IMR-90 (cell line): ENCODE measurements at regions not wholly inside any gene's neighbourhood (a gene's known extent, or its start where the extent isn't known, plus 50 kb on each side); places are given as distances from the start of the nearest gene placed in this dataset.

Experiments
- ATAC-seq: fragments of 200-7000 bp; cut with Tn5 transposase; 2 replicates; pipeline ENCODE4 v1.9.1; 2020; ENCODE audit warnings: low read depth, mild to moderate bottlenecking, moderate library complexity
- BruUV-seq: library from RNA; stranded (reverse); fragments of 400-500 nt; replicated peaks from 2 replicates; lab custom pipeline; 2021; lab: Mats Ljungman, UMichigan
- CTCF ChIA-PET: fragments of 300-600 bp; formaldehyde crosslinking; extraction: SDS; loops from one replicate; lab custom pipeline; 2021; ENCODE audit warnings: antibody characterized with exemption; lab: Yijun Ruan, JAX
- POLR2A ChIA-PET: fragments of 300-600 bp; sonication (Branson Sonifier 250); formaldehyde crosslinking; loops from one replicate; lab custom pipeline; 2022; ENCODE audit warnings: antibody characterized with exemption; ENCODE audit not compliant: unreplicated experiment; lab: Charles Lee
- DNase-seq: peaks from one replicate; pipeline ENCODE4 v3.0.0; 2013
- H2AFZ ChIP-seq: replicated peaks from 2 replicates; pipeline ENCODE3; 2013; ENCODE audit warnings: low read length, mild to moderate bottlenecking; ENCODE audit not compliant: poor library complexity
- H2AK5ac ChIP-seq: 2 replicates; pipeline ENCODE4 v1.6.1; 2013; ENCODE audit warnings: low read depth, low read length, inconsistent platforms
- H2AK9ac ChIP-seq: replicated peaks from 2 replicates; pipeline ENCODE3; 2013; ENCODE audit warnings: mild to moderate bottlenecking, low read depth, low read length, moderate library complexity; ENCODE audit not compliant: poor library complexity
- H2BK120ac ChIP-seq: 2 replicates; pipeline ENCODE4 v1.6.1; 2013; ENCODE audit warnings: low read depth, low read length, inconsistent platforms
- H2BK15ac ChIP-seq: 3 replicates; pipeline ENCODE4 v1.6.1; 2013; ENCODE audit warnings: low read depth, low read length, inconsistent platforms
- H2BK20ac ChIP-seq: 2 replicates; pipeline ENCODE4 v1.6.1; 2013; ENCODE audit warnings: low read depth, mild to moderate bottlenecking, inconsistent platforms, low read length, moderate library complexity
- H2BK5ac ChIP-seq: 2 replicates; pipeline ENCODE4 v1.6.1; 2013; ENCODE audit warnings: mild to moderate bottlenecking, low read depth, low read length, inconsistent platforms; ENCODE audit not compliant: poor library complexity, severe bottlenecking
- H3K14ac ChIP-seq: replicated peaks from 2 replicates; pipeline ENCODE4 v1.6.1; 2013; ENCODE audit warnings: low read depth, low read length, inconsistent platforms
- H3K18ac ChIP-seq: 2 replicates; pipeline ENCODE4 v1.6.1; 2013; ENCODE audit warnings: low read depth, low read length, control low read depth
- H3K23ac ChIP-seq: 2 replicates; pipeline ENCODE4 v1.6.1; 2013; ENCODE audit warnings: low read depth, low read length, inconsistent platforms
- H3K27ac ChIP-seq: 2 replicates; pipeline ENCODE4 v1.5.1; 2013; ENCODE audit warnings: mild to moderate bottlenecking, control low read depth, low read length; ENCODE audit not compliant: insufficient read depth
- H3K27me3 ChIP-seq: 2 replicates; pipeline ENCODE4 v1.6.1; 2013; ENCODE audit warnings: low read length; ENCODE audit not compliant: control insufficient read depth, insufficient read depth
- H3K36me3 ChIP-seq: 2 replicates; pipeline ENCODE4 v1.6.1; 2013; ENCODE audit warnings: low read length, mixed read lengths; ENCODE audit not compliant: control insufficient read depth, insufficient read depth
- H3K4ac ChIP-seq: 2 replicates; pipeline ENCODE4 v1.6.1; 2013; ENCODE audit warnings: low read depth, low read length, inconsistent platforms
- H3K4me1 ChIP-seq: 2 replicates; pipeline ENCODE4 v1.6.1; 2013; ENCODE audit warnings: low read length, mixed read lengths; ENCODE audit not compliant: control insufficient read depth, insufficient read depth
- H3K4me2 ChIP-seq: 2 replicates; pipeline ENCODE4 v1.6.1; 2013; ENCODE audit warnings: low read depth, mild to moderate bottlenecking, control low read depth, low read length, moderate library complexity
- H3K4me3 ChIP-seq: 2 replicates; pipeline ENCODE4 v1.5.1; 2013; ENCODE audit warnings: low read depth, mild to moderate bottlenecking, control low read depth, low read length, moderate library complexity; ENCODE audit not compliant: insufficient read depth
- H3K56ac ChIP-seq: 2 replicates; pipeline ENCODE4 v1.6.1; 2013; ENCODE audit warnings: low read length, inconsistent platforms; ENCODE audit not compliant: insufficient read depth; ENCODE audit errors: extremely low read depth
- H3K79me1 ChIP-seq, 2 experiments: 2 replicates each; pipeline ENCODE4 v1.6.1; 2013; ENCODE audit warnings: low read length in 2 of 2, inconsistent platforms in 1 of 2, low read depth in 1 of 2
- H3K9ac ChIP-seq: 2 replicates; pipeline ENCODE4 v1.6.1; 2013; ENCODE audit warnings: low read depth, low read length, control low read depth
- H3K9me1 ChIP-seq: 2 replicates; pipeline ENCODE4 v1.6.1; 2013; ENCODE audit warnings: low read length, inconsistent platforms; ENCODE audit not compliant: insufficient read depth
- H3K9me3 ChIP-seq: 2 replicates; pipeline ENCODE4 v1.6.1; 2013; ENCODE audit warnings: low read length; ENCODE audit not compliant: control insufficient read depth, insufficient read depth
- H4K20me1 ChIP-seq: 2 replicates; pipeline ENCODE4 v1.6.1; 2013; ENCODE audit warnings: low read length, inconsistent platforms; ENCODE audit not compliant: insufficient read depth
- H4K5ac ChIP-seq: 2 replicates; pipeline ENCODE4 v1.6.1; 2013; ENCODE audit warnings: mild to moderate bottlenecking, low read depth, low read length, control low read depth
- H4K8ac ChIP-seq, 2 experiments: 2 replicates each; pipeline ENCODE4 v1.6.1; 2013; ENCODE audit warnings: low read depth in 2 of 2, low read length in 2 of 2, control low read depth in 1 of 2, inconsistent platforms in 1 of 2
- H4K91ac ChIP-seq: 2 replicates; pipeline ENCODE4 v1.6.1; 2013; ENCODE audit warnings: low read depth, low read length, inconsistent platforms; ENCODE audit not compliant: insufficient read depth
- BHLHE40 ChIP-seq: fragments of 150-350 bp; IDR thresholded peaks from 2 replicates; pipeline ENCODE4 v1.6.1; 2016; ENCODE audit warnings: mild to moderate bottlenecking, low read depth, low read length
- CEBPB ChIP-seq: IDR thresholded peaks from 2 replicates; pipeline ENCODE4 v1.6.1; 2012; ENCODE audit warnings: low read depth, low read length, improper control_type of control experiment
- CHD1 ChIP-seq: IDR thresholded peaks from 2 replicates; pipeline ENCODE4 v1.6.1; 2012; ENCODE audit warnings: low read depth, low read length, improper control_type of control experiment
- ELK1 ChIP-seq: fragments of 150-350 bp; IDR thresholded peaks from 2 replicates; pipeline ENCODE4 v1.6.1; 2016; ENCODE audit warnings: low read depth, mild to moderate bottlenecking, low read length, moderate library complexity, borderline replicate concordance
- FOS ChIP-seq: fragments of 150-350 bp; IDR thresholded peaks from 2 replicates; pipeline ENCODE4 v1.6.1; 2016; ENCODE audit warnings: low read depth, low read length
- MAFK ChIP-seq: IDR thresholded peaks from 2 replicates; pipeline ENCODE4 v1.6.1; 2012; ENCODE audit warnings: low read depth, low read length, improper control_type of control experiment
- MAZ ChIP-seq: IDR thresholded peaks from 2 replicates; pipeline ENCODE4 v1.6.1; 2012; ENCODE audit warnings: low read depth, mild to moderate bottlenecking, low read length, improper control_type of control experiment, moderate library complexity, borderline replicate concordance
- MXI1 ChIP-seq: IDR thresholded peaks from 2 replicates; pipeline ENCODE4 v1.6.1; 2012; ENCODE audit warnings: low read depth, mild to moderate bottlenecking, low read length, moderate library complexity, borderline replicate concordance
- NFE2L2 ChIP-seq: fragments of 150-350 bp; IDR thresholded peaks from 2 replicates; pipeline ENCODE4 v1.6.1; 2016; ENCODE audit warnings: low read depth, mild to moderate bottlenecking, low read length
- POLR2A ChIP-seq: IDR thresholded peaks from 2 replicates; pipeline ENCODE4 v1.6.1; 2012; ENCODE audit warnings: mild to moderate bottlenecking, low read depth, low read length
- RAD21 ChIP-seq: IDR thresholded peaks from 2 replicates; pipeline ENCODE4 v1.6.1; 2012; ENCODE audit warnings: low read length, improper control_type of control experiment
- RCOR1 ChIP-seq: IDR thresholded peaks from 2 replicates; pipeline ENCODE4 v1.6.1; 2012; ENCODE audit warnings: mild to moderate bottlenecking, low read length, improper control_type of control experiment; ENCODE audit not compliant: insufficient replicate concordance
- RFX5 ChIP-seq: IDR thresholded peaks from 2 replicates; pipeline ENCODE4 v1.8.0; 2012; ENCODE audit warnings: low read depth, mild to moderate bottlenecking, low read length, moderate library complexity
- SMC3 ChIP-seq: fragments of 150-350 bp; IDR thresholded peaks from 2 replicates; pipeline ENCODE4 v1.6.1; 2016; ENCODE audit warnings: low read depth, mild to moderate bottlenecking, antibody characterized with exemption, low read length, moderate library complexity
- WGBS, 2 experiments: methylation state at CpG; one replicate each; pipeline versions ENCODE4 v1.1.5 to v1.1.7; 2013; ENCODE audit warnings: missing lambda C conversion rate in 2 of 2; ENCODE audit not compliant: insufficient read length in 1 of 2; ENCODE audit errors: extremely low coverage in 2 of 2; 5-methylcytosine and 5-hydroxymethylcytosine counted together
- dilution Hi-C: fragments of 300-500 bp; cut with HindIII; formaldehyde crosslinking; loops from one replicate; pipeline ENCODE4 v1.14.3; 2018; ENCODE audit warnings: low sequenced_read_pairs; ENCODE audit not compliant: unreplicated experiment
- in situ Hi-C: fragments of 300-500 bp; cut with MboI; formaldehyde crosslinking; loops from 3 replicates; pipeline ENCODE4 v1.14.3; 2019; ENCODE audit warnings: low sequenced_read_pairs, inconsistent platforms, mixed read lengths
- intact Hi-C: fragments of 100-400 bp; cut with micrococcal nuclease; formaldehyde crosslinking; loops from 2 replicates; pipeline ENCODE4 v1.10.0; 2022
- TF ChIP-seq, protein P1 (sequence below): fragments of 150-350 bp; IDR thresholded peaks from 2 replicates; pipeline ENCODE4 v1.6.1; 2017; ENCODE audit warnings: mild to moderate bottlenecking, antibody characterized with exemption, low read length, low read depth
- TF ChIP-seq, protein P2 (sequence below): conservative IDR thresholded peaks from 2 replicates; pipeline ENCODE4 v1.5.1; 2012; ENCODE audit warnings: mild to moderate bottlenecking, low read depth, low read length, improper control_type of control experiment

DNA sequence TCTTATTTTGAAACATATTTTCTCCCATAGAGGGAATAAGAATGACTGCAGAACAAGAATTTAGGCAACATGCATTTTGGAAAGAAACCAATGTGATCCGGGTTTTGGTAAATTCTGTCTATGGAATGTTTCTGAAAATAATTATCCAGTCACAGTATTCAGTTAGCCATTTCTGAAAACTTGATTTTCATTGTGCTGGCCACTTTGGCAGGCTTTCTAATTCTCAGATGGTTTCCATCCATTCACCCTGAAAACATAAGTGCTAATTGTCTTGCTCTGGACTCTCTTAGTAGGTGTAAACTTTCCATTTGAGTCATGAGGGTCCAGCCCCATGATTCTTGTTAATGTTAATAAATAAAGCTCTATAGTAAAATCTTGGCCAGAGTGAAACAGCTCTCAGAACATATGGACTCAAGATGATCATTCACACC lies 176.5 kb downstream of the RBM43 start:
- POLR2A ChIA-PET = no interaction called here
- H3K4me1 ChIP-seq = no peaks in the 10 kb centered on the region
- H3K18ac ChIP-seq = no peak overlapping the region
- H2BK15ac ChIP-seq = no peak overlapping the region
- no peak overlapping the region for H3K9ac ChIP-seq
- no peaks in the 10 kb centered on the region; the same call in 1 of the 2 replicates for H3K27me3 ChIP-seq
- no peak overlapping the region for H2AK5ac ChIP-seq
- no peak overlapping the region for H2AFZ ChIP-seq
- H3K36me3 ChIP-seq = no peaks in the 10 kb centered on the region
- H4K91ac ChIP-seq = no peak overlapping the region
- in situ Hi-C loops = no loop called here
- BruUV-seq = no TSS peak
- H2BK20ac ChIP-seq = no peak overlapping the region
- H3K9me3 ChIP-seq = no peaks in the 10 kb centered on the region
- no peaks in the 10 kb centered on the region for H3K79me1 ChIP-seq
- CTCF ChIA-PET = interaction anchor here (0.6 kb wide), 1 partner anchor 656 kb away, joined by 3 read pairs; no protein-coding TSS in a partner anchor
- no peak for ATAC-seq
- no peak overlapping the region for H3K14ac ChIP-seq
- H4K8ac ChIP-seq = no peak overlapping the region
- peak; percentile 13 for DNase-seq
- H3K9me1 ChIP-seq = no peaks in the 10 kb centered on the region
- no peak overlapping the region for H3K4ac ChIP-seq
- no peak overlapping the region for H3K56ac ChIP-seq
- no peaks in the 10 kb centered on the region for H4K20me1 ChIP-seq
- H2BK5ac ChIP-seq = no peak overlapping the region
- no peak overlapping the region for H4K5ac ChIP-seq
- no peak overlapping the region for H2AK9ac ChIP-seq
- WGBS, 2 experiments = no CpG with 5 or more reads among the region's 1 CpG
- TF ChIP-seq MAFK = no peak
- no peak for TF ChIP-seq MXI1
- TF ChIP-seq BHLHE40 = no peak
- no peak for TF ChIP-seq NFE2L2
- TF ChIP-seq RFX5 = no peak
- no peak for TF ChIP-seq RCOR1
- no peak for TF ChIP-seq CEBPB
- TF ChIP-seq, protein P1, sequence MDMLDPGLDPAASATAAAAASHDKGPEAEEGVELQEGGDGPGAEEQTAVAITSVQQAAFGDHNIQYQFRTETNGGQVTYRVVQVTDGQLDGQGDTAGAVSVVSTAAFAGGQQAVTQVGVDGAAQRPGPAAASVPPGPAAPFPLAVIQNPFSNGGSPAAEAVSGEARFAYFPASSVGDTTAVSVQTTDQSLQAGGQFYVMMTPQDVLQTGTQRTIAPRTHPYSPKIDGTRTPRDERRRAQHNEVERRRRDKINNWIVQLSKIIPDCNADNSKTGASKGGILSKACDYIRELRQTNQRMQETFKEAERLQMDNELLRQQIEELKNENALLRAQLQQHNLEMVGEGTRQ = no peak
- no peak for TF ChIP-seq MAZ
- TF ChIP-seq CHD1 = no peak
- no peak for TF ChIP-seq RAD21
- no peak for TF ChIP-seq ELK1
- no peak for TF ChIP-seq POLR2A
- TF ChIP-seq SMC3 = no peak
- TF ChIP-seq, protein P2, sequence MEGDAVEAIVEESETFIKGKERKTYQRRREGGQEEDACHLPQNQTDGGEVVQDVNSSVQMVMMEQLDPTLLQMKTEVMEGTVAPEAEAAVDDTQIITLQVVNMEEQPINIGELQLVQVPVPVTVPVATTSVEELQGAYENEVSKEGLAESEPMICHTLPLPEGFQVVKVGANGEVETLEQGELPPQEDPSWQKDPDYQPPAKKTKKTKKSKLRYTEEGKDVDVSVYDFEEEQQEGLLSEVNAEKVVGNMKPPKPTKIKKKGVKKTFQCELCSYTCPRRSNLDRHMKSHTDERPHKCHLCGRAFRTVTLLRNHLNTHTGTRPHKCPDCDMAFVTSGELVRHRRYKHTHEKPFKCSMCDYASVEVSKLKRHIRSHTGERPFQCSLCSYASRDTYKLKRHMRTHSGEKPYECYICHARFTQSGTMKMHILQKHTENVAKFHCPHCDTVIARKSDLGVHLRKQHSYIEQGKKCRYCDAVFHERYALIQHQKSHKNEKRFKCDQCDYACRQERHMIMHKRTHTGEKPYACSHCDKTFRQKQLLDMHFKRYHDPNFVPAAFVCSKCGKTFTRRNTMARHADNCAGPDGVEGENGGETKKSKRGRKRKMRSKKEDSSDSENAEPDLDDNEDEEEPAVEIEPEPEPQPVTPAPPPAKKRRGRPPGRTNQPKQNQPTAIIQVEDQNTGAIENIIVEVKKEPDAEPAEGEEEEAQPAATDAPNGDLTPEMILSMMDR = no peak
- no peak for TF ChIP-seq FOS
- H3K23ac ChIP-seq = no peak overlapping the region
- intact Hi-C loops = no loop called here
- no peak overlapping the region for H3K27ac ChIP-seq
- dilution Hi-C loops = no loop called here
- no peak overlapping the region for H2BK120ac ChIP-seq
- H3K4me3 ChIP-seq = no peak overlapping the region
- no peak overlapping the region for H3K4me2 ChIP-seq
